Fibroblast of skin of abdomen (primary cell): ENCODE measurements at regions not wholly inside any gene's neighbourhood (a gene's known extent, or its start where the extent isn't known, plus 50 kb on each side); places are given as distances from the start of the nearest gene placed in this dataset.
"Not testable (repeated sequence)": the region's sequence is repeated elsewhere in the genome, so short reads cannot be mapped to it uniquely, and the experiment has no call there.

ENCODE experiments used
- DNase-seq: peaks from one replicate; pipeline ENCODE4 v3.0.0-alpha.2; 2013

- no peak for DNase-seq
Measured at GRCh38 chr5:88666761-88667495, 216.1 kb downstream of the MEF2C start.

GRCh38 chr5:88665750-88666215 lies 217.2 kb downstream of the MEF2C start:
- DNase-seq, result no peak

GRCh38 chr5:88664645-88665044 lies 218.3 kb downstream of the MEF2C start:
- no peak for DNase-seq

GRCh38 chr5:88663793-88664216 lies 219.2 kb downstream of the MEF2C start:
- no peak for DNase-seq

- no peak for DNase-seq
Measured at GRCh38 chr5:88662846-88663245, 220.1 kb downstream of the MEF2C start.

GRCh38 chr5:88661806-88662207 lies 221.2 kb downstream of the MEF2C start:
- DNase-seq, result no peak

GRCh38 chr5:88660947-88661805 lies 221.8 kb downstream of the MEF2C start:
- peak; percentile 71 for DNase-seq

GRCh38 chr5:88660264-88660946 lies 222.6 kb downstream of the MEF2C start:
- DNase-seq, result no peak

GRCh38 chr5:88659529-88660263 lies 223.3 kb downstream of the MEF2C start:
- DNase-seq, result no peak

- no peak for DNase-seq
Measured at GRCh38 chr5:88658886-88659285, 224.1 kb downstream of the MEF2C start.

GRCh38 chr5:88657906-88658775 lies 224.8 kb downstream of the MEF2C start:
- DNase-seq, result no peak

GRCh38 chr5:88657136-88657535 lies 225.8 kb downstream of the MEF2C start:
- DNase-seq, result no peak

GRCh38 chr5:88656221-88656950 lies 226.6 kb downstream of the MEF2C start:
- no peak for DNase-seq

- no peak for DNase-seq
Measured at GRCh38 chr5:88653471-88653870, 229.5 kb downstream of the MEF2C start.

GRCh38 chr5:88647901-88648300 lies 235.1 kb downstream of the MEF2C start:
- no peak for DNase-seq

GRCh38 chr5:88646866-88647265 lies 236.1 kb downstream of the MEF2C start:
- DNase-seq, result no peak

- DNase-seq, result no peak
Measured at GRCh38 chr5:88644676-88645075, 238.3 kb downstream of the MEF2C start.

- no peak for DNase-seq
Measured at GRCh38 chr5:88643315-88643714, 239.7 kb downstream of the MEF2C start.

- DNase-seq, result no peak
Measured at GRCh38 chr5:88634014-88634413, 249.0 kb downstream of the MEF2C start.

- not testable (repeated sequence) for DNase-seq
Measured at GRCh38 chr5:88622890-88623289, 260.1 kb downstream of the MEF2C start.

GRCh38 chr5:88615767-88616166 lies 267.2 kb downstream of the MEF2C start:
- not testable (repeated sequence) for DNase-seq
